Erythroblast (primary cell): ENCODE measurements at regions not wholly inside any gene's neighbourhood (a gene's known extent, or its start where the extent isn't known, plus 50 kb on each side); places are given as distances from the start of the nearest gene placed in this dataset.

ENCODE experiments used
- GATA1 ChIP-seq: IDR thresholded peaks from 2 replicates; pipeline ENCODE4 v1.6.1; 2011; ENCODE audit warnings: low read depth, mild to moderate bottlenecking, control low read depth, low read length, moderate library complexity
- POLR2A ChIP-seq: IDR thresholded peaks from 2 replicates; pipeline ENCODE4 v1.6.1; 2011; ENCODE audit warnings: mild to moderate bottlenecking, low read length

DNA sequence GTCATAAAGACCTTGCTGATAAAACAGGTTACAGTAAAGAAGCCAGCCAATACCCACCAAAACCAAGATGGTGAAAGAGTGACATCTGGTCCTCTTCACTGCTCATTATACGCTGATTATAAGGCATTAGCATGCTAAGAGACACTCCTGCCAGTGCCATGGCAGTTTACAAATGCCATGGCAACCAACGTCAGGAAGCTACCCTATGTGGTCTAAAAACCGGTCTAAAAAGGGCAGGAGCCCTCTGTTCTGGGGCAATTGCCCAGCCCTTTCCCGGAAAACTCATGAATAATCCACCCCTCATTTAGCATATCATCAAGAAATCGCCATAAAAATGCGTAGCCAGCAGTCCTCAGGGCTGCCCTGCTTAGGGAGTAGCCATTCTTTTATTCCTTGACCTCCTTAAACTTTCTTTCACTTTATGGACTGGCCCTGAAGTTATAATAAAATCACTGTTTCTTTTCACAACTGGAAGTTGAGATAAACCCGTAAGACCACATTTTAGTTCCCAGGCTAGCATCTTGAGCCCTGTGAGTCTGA lies 260.5 kb upstream of the FAT1 start:
- TF ChIP-seq POLR2A (no peak), GATA1 (no peak)
